K562 (cell line): ENCODE measurements at regions not wholly inside any gene's neighbourhood (a gene's known extent, or its start where the extent isn't known, plus 50 kb on each side); places are given as distances from the start of the nearest gene placed in this dataset.

ENCODE experiments used
- ATAC-seq: fragments of 200-7000 bp; cut with Tn5 transposase; 3 replicates; pipeline ENCODE4 v1.9.1; 2020; ENCODE audit warnings: moderate library complexity
- BruUV-seq: library from RNA; stranded (reverse); fragments of 400-500 nt; replicated peaks from 2 replicates; lab custom pipeline; 2021; lab: Mats Ljungman, UMichigan
- CTCF ChIA-PET: fragments of 300-600 bp; formaldehyde crosslinking; extraction: SDS; loops from one replicate; lab custom pipeline; 2021; ENCODE audit warnings: low intra/inter-chr PET ratio; lab: Yijun Ruan, JAX
- POLR2A ChIA-PET: fragments of 300-600, 350-650 bp; sonication (Branson Sonifier 250); formaldehyde crosslinking; extraction: SDS; loops from one replicate; lab custom pipeline; 2021; ENCODE audit warnings: antibody characterized with exemption, inconsistent platforms; lab: Yijun Ruan, JAX
- DNase-seq, 4 experiments: peaks; one replicate each; pipeline versions ENCODE4 v3.0.0 to v3.0.0-alpha.2; 2011 to 2018; ENCODE audit warnings: low spot score in 3 of 4, mixed read lengths in 3 of 4; ENCODE audit errors: extremely low read depth in 1 of 4
- FAIRE-seq: peaks from 2 replicates; lab custom pipeline; 2011; peaks lifted over from hg19 to GRCh38; lab: Jason Lieb, UNC
- H2AFZ ChIP-seq: 2 replicates; pipeline ENCODE4 v1.6.0; 2011; ENCODE audit warnings: low read depth, low read length, control low read depth, inconsistent platforms
- H3K27ac ChIP-seq: fragments of 200-600 bp; 3 replicates; pipeline ENCODE4 v1.8.0; 2011; ENCODE audit warnings: low read depth, mild to moderate bottlenecking, control low read depth, inconsistent platforms, low read length, moderate library complexity, mixed read lengths; ENCODE audit errors: extremely low read depth
- H3K27me3 ChIP-seq, 2 experiments: fragments of 300-600 bp in 1 of 2; 2 replicates in 1 of 2; 3 replicates in 1 of 2; pipeline versions ENCODE4 v1.6.0 to v1.8.0; 2011; ENCODE audit warnings: inconsistent platforms in 2 of 2, low read length in 2 of 2, mild to moderate bottlenecking in 1 of 2, mixed read lengths in 1 of 2, moderate library complexity in 1 of 2; ENCODE audit not compliant: control insufficient read depth in 2 of 2, insufficient read depth in 2 of 2
- H3K36me3 ChIP-seq: fragments of 300-600 bp; 3 replicates; pipeline ENCODE4 v1.8.0; 2011; ENCODE audit warnings: mild to moderate bottlenecking, low read length, inconsistent platforms; ENCODE audit not compliant: control insufficient read depth, insufficient read depth
- H3K4me1 ChIP-seq, 2 experiments: fragments of 200-600 bp in 1 of 2; replicated peaks in 1 of 2; 2 replicates in 1 of 2; 3 replicates in 1 of 2; pipeline versions ENCODE4 v1.5.1 to v1.8.0; 2011; ENCODE audit warnings: inconsistent platforms in 2 of 2, low read length in 2 of 2, mild to moderate bottlenecking in 1 of 2, mixed read lengths in 1 of 2, moderate library complexity in 1 of 2; ENCODE audit not compliant: control insufficient read depth in 2 of 2, insufficient read depth in 2 of 2
- H3K4me2 ChIP-seq: 2 replicates; pipeline ENCODE4 v1.6.1; 2011; ENCODE audit warnings: low read length, control low read depth, inconsistent platforms, mixed read lengths; ENCODE audit not compliant: insufficient read depth
- H3K4me3 ChIP-seq: fragments of 200-600 bp; sonication (generic), shearing (Covaris generic); 2 replicates; pipeline ENCODE4 v1.5.1; 2016; ENCODE audit warnings: control low read depth, inconsistent platforms
- H3K79me2 ChIP-seq: fragments of 200-600 bp; 3 replicates; pipeline ENCODE4 v1.8.0; 2011; ENCODE audit warnings: low read length, inconsistent platforms; ENCODE audit not compliant: control insufficient read depth, insufficient read depth
- H3K9ac ChIP-seq, 2 experiments: 2 replicates each; pipeline versions ENCODE4 v1.6.0 to v1.6.1; 2011; ENCODE audit warnings: low read depth in 2 of 2, low read length in 2 of 2, control low read depth in 1 of 2, inconsistent platforms in 1 of 2, mild to moderate bottlenecking in 1 of 2, mixed read lengths in 1 of 2; ENCODE audit not compliant: insufficient read depth in 1 of 2
- H3K9me1 ChIP-seq: one replicate; pipeline ENCODE4 v1.6.0; 2011; ENCODE audit warnings: inconsistent platforms, mild to moderate bottlenecking, low read length, moderate library complexity; ENCODE audit not compliant: control insufficient read depth, insufficient read depth
- H3K9me3 ChIP-seq: replicated peaks from 2 replicates; pipeline ENCODE4 v1.5.1; 2011; ENCODE audit warnings: low read depth, low read length, inconsistent platforms; ENCODE audit not compliant: control insufficient read depth, insufficient read depth
- H4K20me1 ChIP-seq: replicated peaks from 2 replicates; pipeline ENCODE4 v1.6.1; 2011; ENCODE audit warnings: low read length, inconsistent platforms, mixed read lengths; ENCODE audit not compliant: control insufficient read depth, insufficient read depth
- DIDO1 ChIP-seq: fragments of 450-650 bp; IDR thresholded peaks from 2 replicates; pipeline ENCODE4 v1.6.1; 2016; ENCODE audit warnings: low read depth, missing biosample characterization, missing genetic modification characterization
- MNT ChIP-seq, 2 experiments: fragments of 450-650 bp; conservative IDR thresholded peaks; 2 replicates each; pipeline ENCODE4 v1.6.1; 2017; ENCODE audit warnings: mild to moderate bottlenecking in 2 of 2, moderate library complexity in 2 of 2
- SETDB1 ChIP-seq: IDR thresholded peaks from one replicate; pipeline ENCODE4 v1.6.1; 2012; ENCODE audit warnings: low read length, control low read depth, inconsistent platforms
- SMARCA5 ChIP-seq: fragments of 450-650 bp; IDR thresholded peaks from 2 replicates; pipeline ENCODE4 v1.6.1; 2016
- WGBS: fragments of 100-300 bp; shearing (Covaris generic); methylation state at CpG from one replicate; pipeline ENCODE4 v1.1.6; 2016; ENCODE audit warnings: low coverage, mixed read lengths; ENCODE audit not compliant: insufficient coverage; ENCODE audit errors: missing lambda C conversion rate; 5-methylcytosine and 5-hydroxymethylcytosine counted together
- in situ Hi-C: fragments of 300-500 bp; cut with MboI; formaldehyde crosslinking; loops from 4 replicates; pipeline ENCODE4 v1.15.0; 2018; ENCODE audit warnings: inconsistent platforms, mixed read lengths
- intact Hi-C: fragments of 100-400 bp; cut with micrococcal nuclease; formaldehyde crosslinking; loops from 2 replicates; pipeline ENCODE4 v1.14.2; 2022

DNA sequence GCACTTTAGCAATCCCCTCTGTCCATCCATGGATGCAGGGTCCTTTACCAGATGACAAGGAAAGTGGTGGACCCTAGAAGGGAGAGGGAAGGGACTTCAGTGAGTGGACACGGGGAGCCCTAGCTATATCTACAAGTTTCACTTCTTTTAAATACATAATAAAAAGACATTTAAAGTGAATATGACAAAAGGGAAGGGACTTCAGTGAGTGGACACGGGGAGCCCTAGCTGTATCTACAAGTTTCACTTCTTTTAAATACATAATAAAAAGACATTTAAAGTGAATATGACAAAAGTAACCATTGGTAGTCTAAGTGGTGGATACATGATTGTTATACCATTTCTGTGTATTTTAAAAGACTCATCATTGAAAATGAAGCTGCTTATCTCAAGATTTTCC lies 81.9 kb upstream of the HES1 start:
- no peak overlapping the region for H3K27ac ChIP-seq

More for the DNA sequence above, 81.9 kb upstream of the HES1 start:
- no peaks in the 10 kb centered on the region for H3K79me2 ChIP-seq
- no peaks in the 10 kb centered on the region for H3K27me3 ChIP-seq
- POLR2A ChIA-PET = interaction anchor here (1.4 to 1.6 kb wide), 2 partner anchors 10 to 14 kb away, joined by 4 to 5 read pairs; no protein-coding TSS in a partner anchor
- DNase-seq (no peak), ATAC-seq (no peak), FAIRE-seq (no peak)
- H3K36me3 ChIP-seq = no peaks in the 10 kb centered on the region
- H2AFZ ChIP-seq = no peak overlapping the region
- intact Hi-C loops = no loop called here
- no TSS peak for BruUV-seq
- CTCF ChIA-PET = no interaction called here
- WGBS = 50% methylated on average over 1 of the region's 2 CpGs
- no peaks in the 10 kb centered on the region for H3K9me1 ChIP-seq
- peaks cover 13% of the 10 kb centered on the region; the same call in 1 of the 2 replicates for H3K9me3 ChIP-seq
- H3K9ac ChIP-seq = no peak overlapping the region
- H3K4me3 ChIP-seq = no peak overlapping the region
- no peaks in the 10 kb centered on the region for H4K20me1 ChIP-seq
- TF ChIP-seq SETDB1 (no peak), MNT (conservative IDR thresholded peaks at IDR 0.05) (no peak), SMARCA5 (no peak), DIDO1 (tag) (no peak)
- TF ChIP-seq, all 486 proteins: peak for 0
- Histone ChIP-seq H3K4me1 (peaks cover 10 to 17% of the 10 kb centered on the region in 2 experiments), H3K4me2 (no peak overlapping the region)
- in situ Hi-C loops = no loop called here
